NCI-H2107 treated with DMSO at 0.1 percent for 48 hours (cell line): ENCODE measurements at regions not wholly inside any gene's neighbourhood (a gene's known extent, or its start where the extent isn't known, plus 50 kb on each side); places are given as distances from the start of the nearest gene placed in this dataset.
"Not testable (repeated sequence)": the region's sequence is repeated elsewhere in the genome, so short reads cannot be mapped to it uniquely, and the experiment has no call there.

Experiments used
- DNase-seq: peaks from one replicate; lab custom pipeline; 2025; ENCODE audit not compliant: unreplicated experiment; lab: John Stamatoyannopoulos, UW

DNA sequence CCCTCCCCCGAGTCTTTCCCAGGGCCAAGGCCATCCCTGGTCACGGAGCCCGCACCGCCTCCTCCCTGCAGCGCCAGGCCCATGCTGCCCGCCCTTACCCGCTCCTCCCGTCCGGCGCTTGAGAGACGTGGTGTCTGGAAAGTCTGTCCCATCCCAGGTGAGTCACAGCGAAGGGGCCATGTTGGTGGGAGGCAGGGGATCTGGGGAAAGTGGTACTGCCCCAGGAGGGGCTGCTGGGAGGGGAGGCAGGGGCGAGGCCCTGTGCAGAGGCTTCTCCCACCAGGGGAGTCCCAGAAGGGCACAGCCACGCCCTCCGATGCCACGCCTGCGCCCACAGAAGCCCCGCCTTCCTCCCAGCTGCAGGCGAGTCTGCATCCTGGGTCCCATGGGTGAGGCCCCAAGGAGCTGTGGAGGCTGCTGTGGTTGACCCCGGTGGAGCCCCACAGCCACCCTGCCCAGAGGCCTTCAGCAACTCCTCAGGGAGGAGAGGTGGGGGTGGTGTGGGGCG lies 107.0 kb upstream of the PPP1R26 start:
- DNase-seq: no peak

DNA sequence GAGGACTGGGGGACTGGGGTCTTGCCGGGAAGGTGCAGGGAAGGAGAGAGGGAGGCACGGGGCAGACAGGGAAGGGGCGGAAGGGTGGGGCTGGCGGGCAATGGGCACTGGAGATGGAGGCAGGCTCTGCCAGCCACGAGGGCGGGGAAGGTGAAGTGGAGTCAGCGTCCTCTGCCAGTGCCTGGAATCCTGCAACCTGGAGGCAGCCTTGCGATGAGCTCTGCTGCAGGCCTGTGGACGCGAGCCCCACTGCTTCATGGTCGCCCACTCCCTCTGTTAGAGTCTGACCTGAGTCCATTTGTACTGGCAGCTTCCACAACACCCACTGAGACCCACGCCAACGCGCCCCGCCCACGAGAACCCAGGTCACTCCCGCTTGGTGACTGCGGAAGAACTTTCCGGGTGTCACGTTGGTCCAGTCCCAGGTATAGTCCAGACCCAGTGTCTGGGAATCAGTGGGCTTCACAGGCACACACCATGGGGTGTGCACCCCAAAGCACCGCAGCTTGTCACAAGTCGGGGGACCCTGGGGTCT lies 106.4 kb upstream of the PPP1R26 start:
- no peak for DNase-seq

DNA sequence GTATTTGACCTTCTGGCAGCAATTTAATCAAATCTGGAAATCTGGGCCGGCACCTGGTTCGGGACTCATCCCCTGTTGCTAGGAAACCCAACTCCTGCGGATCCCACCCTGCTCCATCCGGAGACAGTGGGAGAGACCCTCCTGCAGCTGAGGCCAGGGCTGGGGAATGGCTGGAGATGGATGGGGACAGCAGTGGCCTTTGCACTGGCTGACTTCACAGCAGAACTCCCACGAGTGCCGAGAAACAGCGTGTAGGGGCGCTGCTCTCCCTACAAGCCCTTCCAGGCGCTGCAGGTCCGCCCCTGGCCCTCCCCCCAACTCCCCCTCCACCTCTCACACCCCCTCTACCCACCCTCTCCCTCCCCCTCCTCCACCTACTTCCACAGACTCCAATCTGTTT lies 105.8 kb upstream of the PPP1R26 start:
- DNase-seq: no peak

DNA sequence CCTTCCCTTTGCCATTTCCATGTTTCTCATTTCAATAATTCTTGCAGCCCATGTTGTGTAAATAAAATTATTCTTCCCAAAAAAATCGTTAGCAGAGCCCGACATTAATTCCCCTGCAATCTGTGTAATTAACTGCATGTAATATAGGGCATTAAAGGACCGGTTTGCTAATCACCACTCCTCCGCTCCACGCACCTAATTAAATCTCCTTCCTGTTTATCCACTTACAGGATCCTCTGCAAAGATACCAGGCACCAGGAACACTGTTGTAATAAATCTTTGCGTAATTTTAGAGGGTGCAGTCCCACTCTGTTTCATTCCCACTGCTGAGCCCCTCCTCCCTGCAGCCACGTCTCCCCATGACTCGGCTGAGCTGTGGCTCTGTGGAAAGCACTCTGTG lies 105.0 kb upstream of the PPP1R26 start:
- no peak for DNase-seq

DNA sequence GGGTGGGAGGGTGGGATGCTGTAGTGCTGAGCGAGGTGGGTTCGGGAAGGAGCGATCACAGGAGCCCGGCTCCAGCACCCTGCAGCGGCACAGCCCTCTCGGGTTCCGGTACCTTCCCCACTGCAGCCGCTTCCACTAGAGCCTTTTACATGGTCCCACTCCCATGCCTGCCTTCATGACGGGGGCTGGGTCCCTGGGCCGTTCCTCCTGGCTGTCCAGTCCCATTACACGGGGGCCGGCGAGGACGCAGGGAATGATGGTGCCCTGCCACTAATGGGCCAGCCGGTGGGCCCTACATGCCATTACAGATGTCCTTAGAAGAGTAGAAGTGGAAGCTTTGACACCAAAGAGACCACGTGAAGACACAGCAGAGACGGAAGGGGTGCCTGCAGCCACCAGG lies 104.6 kb upstream of the PPP1R26 start:
- DNase-seq: no peak

DNA sequence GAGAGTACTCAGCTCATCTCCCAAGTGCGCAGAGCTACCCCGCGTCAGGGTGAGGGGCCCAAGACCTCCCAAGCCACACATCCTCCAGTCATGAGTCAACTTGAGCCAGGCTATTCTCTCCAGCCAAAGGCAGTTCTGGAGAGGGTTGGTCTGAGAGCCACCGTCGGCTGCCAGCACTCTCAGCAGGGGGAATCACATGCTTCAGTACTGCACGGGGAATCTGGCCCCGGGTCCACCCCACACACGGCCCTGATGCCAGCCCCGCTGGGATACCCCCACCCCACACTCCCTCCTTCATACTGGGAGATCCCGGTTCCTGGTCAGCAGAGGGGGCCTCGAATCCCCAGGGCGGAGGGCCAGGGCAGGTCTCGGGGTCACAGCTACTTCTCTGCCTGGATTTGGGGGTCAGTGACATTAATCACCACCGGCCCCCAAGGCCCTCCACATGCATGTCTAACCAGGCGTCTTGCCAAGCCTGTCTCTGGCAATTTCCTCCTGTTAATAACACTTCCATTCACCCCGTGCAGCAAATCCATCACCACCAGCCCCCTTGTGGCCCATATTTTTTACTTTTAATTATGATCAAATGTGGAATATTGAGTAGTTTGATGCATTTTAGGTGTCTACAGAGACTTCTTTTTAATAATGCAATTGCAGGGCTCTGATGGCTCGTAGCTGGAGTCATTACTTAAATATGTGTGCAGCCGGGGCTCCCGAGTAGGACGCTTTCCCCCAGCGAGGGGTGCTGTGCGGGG lies 102.9 kb upstream of the PPP1R26 start:
- no peak for DNase-seq

DNA sequence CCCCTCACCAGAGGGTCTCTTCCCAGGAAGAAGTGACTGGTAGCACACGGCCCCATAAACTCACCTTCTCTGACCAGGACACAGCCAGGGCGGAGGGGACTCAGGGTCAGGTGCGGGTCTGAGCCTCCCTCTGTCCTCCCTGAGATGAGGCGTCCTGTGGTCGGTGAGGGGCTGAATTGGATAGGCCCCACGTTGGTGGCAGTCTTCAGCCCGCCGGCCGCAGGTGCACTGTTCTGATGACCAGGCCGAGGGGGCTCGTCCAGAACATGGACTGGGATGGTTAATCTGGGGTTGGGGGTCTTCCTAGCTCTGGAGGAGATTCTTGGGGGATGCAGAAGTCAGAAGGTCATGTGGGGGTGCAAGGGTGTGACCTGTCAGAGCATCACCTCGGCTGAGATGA lies 102.2 kb upstream of the PPP1R26 start:
- DNase-seq: no peak

DNA sequence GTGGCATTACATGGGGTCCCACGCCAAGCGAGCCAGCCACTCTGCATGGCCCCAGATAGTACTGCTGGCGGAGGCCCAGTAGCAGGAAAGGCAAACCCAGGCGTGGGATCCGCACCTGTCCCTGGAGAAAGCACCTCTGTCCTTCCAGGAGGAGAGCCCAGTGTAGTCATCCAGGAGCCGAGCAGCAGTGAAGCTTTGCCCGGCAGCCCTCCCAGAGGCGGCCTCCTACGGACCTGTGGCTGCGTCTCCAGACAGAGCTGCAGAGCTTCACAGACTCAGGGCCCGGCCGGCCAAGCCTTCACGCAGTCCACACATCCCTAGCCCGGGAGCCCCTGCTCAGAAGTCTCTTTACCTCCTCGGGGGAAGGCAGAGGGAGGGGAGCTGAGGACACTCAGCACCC lies 100.8 kb upstream of the PPP1R26 start:
- no peak for DNase-seq

DNA sequence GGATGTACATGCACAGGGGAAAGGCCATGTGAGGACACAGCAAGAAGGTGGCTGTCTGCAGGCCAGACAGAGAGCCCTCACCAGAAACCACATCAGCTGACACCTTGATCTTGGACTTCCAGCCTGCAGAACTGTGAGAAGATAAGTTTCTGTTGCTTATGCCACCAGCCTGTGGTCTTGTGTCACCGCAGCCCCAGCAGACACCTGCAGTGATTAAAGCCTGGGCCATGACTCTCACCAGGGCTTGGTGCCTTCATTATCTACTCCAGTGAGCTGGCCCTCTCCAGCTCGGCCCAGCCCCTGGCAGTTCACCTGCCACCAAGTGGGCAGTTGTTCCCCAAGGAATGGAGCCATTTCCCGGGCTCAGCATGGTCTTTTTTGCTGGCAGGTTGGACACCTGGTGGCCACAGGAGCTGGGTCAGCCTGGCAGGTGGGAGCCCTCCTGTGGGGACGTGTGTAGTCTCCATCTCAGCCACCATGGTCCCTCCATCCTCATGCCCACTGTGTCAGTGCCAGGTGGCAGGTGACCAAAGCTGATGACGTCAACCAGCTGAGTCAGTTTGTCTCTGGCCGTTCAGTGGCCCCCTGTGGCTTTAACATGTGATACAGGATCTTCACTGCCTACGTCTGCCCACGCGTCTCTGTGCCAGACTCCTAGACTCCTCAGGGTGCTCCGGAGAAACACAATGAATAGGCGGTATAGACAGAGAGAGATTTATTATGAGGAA lies 99.9 kb upstream of the PPP1R26 start:
- no peak for DNase-seq

DNA sequence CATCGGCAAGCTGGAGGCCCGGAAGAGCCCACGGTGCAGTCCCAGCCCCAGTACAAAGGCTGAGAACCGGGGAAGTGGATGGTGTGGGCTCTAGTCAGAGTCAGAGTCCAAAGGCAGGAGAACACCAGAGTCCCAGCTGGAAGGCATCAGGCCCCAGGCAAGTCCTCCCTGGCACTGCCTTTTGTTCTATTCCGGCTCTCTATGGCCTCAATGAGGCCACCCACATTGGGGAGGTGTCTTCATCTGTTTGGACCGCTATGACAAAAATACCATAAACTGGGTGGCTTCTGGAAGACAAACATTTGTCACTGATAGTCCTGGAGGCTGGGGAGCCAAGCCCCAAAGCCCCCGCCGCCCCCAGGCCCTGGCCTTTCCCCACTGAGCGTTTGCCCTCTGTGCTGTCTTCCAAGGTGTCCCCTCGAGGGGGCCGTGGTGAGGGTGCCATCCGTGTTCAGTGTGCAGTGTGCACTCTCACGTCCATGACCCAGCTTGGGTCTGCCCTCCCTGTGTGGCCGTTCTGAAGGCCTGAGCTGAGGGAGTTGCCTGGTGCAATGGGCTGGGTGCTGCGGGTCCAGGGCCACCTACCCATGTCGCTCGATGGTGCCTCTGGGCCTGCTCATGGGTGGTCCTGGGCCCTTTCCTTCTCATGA lies 99.1 kb upstream of the PPP1R26 start:
- no peak for DNase-seq

DNA sequence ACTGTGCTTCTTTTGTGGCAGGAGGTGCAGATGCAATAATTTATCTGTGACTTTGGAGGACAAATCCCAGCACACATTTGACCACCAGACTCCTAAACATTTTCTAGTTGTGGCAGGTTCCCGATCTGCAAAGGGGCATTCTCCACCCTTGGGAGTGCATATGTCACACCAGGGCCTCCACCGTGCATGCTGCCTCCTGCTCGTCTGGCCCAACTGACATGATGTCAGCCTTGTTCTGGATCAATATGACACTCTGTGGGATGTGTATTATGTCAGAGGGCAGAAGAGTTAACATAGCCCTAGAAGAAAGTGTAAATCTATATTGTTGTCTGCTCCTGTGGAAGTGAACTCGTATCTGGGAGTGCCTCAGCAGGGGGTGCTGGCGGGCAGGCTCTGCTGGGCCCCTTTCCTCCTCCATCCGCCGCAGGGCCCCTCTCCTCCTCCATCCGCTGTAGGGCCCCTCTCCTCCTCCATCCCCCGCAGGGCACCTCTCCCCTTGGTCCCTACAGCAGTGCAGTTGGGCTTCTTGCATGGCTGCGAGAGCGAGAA lies 97.7 kb upstream of the PPP1R26 start:
- DNase-seq: no peak

DNA sequence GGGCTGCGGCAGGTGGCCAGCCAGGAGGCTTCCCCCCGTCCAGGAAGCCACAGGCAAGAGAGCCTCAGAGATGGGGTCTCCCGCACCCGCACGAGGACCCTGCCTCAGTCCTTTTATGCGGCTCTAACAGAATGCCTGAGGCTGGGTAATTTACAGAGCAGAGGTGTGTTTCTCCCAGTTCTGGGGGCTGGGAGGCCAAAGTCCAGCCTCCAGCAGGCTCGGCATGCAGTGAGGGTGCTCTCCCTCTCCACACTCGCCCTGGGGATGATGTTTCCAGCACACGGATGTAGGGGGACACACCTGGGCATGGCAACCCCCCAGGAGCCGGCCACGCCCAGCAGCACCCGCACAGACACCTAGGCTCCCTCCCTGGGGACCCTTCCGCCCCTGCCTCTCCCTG lies 95.4 kb upstream of the PPP1R26 start:
- no peak for DNase-seq

DNA sequence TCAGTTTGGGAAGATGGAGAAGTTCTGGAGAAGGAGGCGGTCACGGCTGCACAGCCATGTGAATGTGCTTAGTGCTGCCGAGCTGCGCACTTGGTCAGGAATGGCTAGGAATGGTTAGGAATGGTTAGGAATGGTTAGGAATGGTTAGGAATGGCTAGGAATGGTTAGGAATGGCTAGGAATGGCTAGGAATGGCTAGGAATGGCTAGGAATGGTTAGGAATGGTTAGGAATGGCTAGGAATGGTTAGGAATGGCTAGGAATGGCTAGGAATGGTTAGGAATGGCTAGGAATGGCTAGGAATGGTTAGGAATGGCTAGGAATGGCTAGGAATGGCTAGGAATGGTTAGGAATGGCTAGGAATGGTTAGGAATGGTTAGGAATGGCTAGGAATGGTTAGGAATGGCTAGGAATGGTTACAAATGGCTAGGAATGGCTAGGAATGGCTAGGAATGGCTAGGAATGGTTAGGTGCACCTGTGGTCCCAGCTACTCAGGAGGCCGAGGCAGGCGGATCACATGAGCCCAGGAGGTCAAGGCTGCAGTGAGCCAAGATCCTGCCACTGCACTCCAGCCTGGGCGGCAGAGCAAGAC lies 94.7 kb upstream of the PPP1R26 start:
- not testable (repeated sequence) for DNase-seq

DNA sequence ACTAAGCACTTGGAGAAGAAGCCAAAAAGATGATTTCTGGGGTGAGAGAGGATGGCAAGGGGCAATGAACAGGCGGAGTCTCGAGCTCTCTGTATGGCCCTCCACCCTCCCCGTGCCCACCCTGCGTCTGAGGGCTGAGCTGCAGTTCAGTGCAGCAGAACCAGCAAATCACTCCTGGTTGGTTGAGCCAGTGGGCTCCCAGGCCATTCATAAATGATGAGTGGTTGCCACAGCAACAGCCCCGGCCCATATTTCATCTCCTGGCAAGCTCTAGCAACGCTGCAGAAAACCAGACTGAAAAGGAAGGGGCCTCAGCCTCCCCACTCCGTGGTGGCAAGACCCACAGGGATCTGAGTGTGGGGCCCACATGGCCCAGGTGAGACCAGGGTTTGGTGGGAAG lies 93.8 kb upstream of the PPP1R26 start:
- DNase-seq: no peak

DNA sequence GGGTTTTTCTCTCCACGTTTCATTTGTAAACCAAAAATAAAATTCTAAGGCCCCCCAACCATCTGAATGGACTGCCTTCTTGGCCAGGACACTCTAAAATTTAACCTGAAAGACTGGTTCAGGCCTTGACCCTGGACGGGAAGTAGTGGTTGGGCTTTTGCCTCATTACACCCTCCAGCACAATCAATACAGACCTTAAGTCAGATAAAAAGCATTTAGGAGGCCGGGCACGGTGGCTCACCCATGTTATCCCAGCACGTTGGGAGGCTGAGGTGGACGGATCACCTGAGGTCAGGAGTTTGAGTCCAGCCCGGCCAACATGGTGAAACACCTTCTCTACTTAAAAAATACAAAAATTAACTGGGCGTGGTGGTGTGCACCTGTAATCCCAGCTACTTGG lies 91.6 kb upstream of the PPP1R26 start:
- no peak for DNase-seq

DNA sequence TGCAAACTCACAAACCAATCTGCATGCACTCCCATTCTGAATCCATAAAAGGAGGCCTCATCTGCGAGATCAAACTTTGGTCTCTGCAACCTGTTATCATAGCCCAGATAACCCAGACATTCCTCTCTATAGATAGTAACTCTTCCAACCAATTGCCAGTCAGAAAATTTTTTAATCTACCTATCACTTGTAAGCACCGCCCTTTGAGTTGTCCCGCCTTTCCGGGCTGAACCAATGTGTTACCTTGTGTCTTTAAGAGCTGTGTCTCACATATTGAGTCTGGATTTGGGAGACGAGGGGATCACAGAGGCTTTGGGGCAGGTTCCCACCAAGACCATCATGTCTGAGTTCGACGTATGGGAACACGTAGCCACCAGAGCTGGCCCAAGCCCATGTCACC lies 91.1 kb upstream of the PPP1R26 start:
- no peak for DNase-seq

DNA sequence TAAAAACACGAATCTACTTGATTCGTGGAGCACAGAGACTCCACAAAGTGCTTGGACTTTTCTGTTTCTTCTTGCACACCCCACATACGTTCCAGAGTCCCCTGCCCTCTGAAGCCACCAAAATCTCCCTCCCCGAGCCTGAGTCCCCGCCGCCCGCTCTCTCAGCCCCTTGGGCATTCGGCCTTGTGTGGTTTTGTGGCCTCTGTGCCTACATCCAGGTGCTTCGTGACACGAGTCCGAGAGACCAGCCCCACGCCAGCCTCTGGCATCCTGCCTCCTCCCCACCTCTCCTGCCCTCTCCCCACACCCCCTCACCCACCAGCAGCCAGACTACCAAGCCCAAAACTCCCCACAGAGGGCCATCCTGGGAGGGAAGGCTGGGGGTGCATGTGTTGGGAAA lies 87.8 kb upstream of the PPP1R26 start:
- no peak for DNase-seq

DNA sequence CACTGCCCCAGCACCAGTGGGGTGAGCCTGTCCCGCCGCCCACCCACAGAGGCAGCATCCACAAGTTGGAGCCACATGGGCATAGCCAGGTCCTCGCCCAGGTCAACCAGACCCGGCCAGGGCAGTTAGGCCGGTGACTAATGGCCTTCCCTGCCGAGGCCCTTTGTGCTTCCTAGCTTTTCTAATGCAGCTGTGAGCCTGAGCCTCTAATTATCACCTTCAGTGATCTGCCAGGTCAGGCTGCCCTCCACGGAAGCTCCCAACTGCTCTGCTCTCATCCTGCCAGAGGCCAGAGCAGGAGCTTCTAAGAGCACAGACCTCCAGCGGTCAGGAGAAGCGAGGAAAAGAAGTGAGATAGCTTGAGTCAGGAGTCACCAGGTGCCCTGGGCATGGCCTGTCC lies 87.1 kb upstream of the PPP1R26 start:
- no peak for DNase-seq

DNA sequence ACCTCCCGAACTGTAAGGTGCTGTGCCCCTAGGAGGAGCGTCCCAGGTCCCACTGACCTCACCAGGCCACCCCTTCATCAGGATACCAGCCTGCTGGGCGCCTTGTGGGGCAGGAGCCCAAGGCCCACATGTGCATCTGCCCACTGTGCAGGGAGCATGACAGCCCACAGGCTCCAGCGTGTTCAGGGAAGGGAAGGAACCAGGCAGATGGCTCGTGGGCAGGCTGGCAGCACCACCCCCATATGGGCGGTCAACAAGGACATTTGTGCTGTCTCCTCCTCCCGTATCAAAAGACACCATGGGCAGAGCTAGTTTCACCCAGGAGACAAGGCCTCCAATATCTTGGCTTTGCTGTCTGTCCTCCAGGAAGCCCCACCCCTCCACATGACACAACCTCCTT lies 85.5 kb upstream of the PPP1R26 start:
- no peak for DNase-seq

DNA sequence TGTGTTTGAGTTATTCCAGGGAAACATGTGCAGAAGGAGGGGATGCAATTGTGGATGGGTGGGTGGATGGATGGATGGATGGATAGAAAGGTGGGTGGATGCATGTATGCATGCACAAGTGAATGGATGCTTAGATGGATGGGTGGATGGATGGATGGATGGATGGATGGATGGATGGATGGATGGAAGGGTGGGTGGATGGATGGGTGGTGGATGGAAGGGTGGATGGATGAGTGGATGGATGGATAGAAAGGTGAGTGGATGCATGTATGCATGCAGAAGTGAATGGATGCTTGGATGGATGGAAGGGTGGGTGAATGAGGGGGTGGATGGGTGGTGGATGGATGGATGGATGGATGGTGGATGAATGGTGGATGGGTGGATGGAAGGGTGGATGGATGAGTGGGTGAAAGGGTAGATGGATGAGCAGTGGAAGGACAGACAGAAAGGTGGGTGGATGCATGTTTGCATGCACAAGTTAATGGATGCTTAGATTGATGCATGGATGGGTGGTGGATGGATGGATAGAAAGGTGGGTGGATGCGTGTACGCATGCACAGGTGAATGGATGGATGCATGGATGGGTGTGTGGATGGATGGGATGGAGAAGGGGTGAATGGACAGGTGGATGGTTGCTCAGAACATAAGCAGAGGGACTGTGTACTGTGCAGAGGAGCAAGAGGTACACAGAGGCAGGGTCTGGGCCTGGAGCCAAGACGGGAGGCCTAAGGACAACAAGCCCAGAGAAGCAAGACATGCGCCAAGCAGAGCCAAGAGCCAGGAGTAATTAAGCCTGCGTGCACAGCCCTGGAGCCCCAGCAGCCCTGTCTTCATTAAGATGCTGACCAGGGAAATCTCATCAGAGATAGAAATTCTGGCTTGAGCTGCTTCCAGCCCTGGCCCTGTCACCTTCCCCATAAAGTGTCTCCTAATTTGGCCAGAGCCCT lies 84.6 kb upstream of the PPP1R26 start:
- no peak for DNase-seq
